Natural killer cell treated with Interleukin-12 subunit alpha and Interleukin-12 subunit beta and Interleukin-15 and Interleukin-18, amount 100 ng/mL, for 72 hours (primary cell): ENCODE measurements at regions not wholly inside any gene's neighbourhood (a gene's known extent, or its start where the extent isn't known, plus 50 kb on each side); places are given as distances from the start of the nearest gene placed in this dataset.

Source experiments
- ATAC-seq, 2 donors: fragments of 150-1000 bp; cut with Tn5 transposase in 1 of 2; sonication (Bioruptor Pico), chemical (Tn5 transposase) in 1 of 2; 2 replicates each; pipeline ENCODE4 v1.10.0; 2021
- DNase-seq: peaks from one replicate; pipeline ENCODE4 v3.0.0; 2022; ENCODE audit warnings: low spot score
- H3K27ac Mint-ChIP-seq, 2 donors: 1 replicate in 1 of 2; 2 replicates in 1 of 2; pipeline ENCODE4 v1.8.0; 2022; ENCODE audit warnings: mixed read lengths in 2 of 2, mild to moderate bottlenecking in 1 of 2, moderate library complexity in 1 of 2
- H3K27me3 Mint-ChIP-seq, 2 donors: 1 replicate in 1 of 2; 2 replicates in 1 of 2; pipeline ENCODE4 v1.8.0; 2022; ENCODE audit warnings: mixed read lengths in 2 of 2
- H3K36me3 Mint-ChIP-seq: one replicate; pipeline ENCODE4 v1.8.0; 2022; ENCODE audit warnings: mixed read lengths
- H3K4me1 Mint-ChIP-seq, 2 donors: 1 replicate in 1 of 2; 2 replicates in 1 of 2; pipeline ENCODE4 v1.8.0; 2022; ENCODE audit warnings: low read depth in 2 of 2, mixed read lengths in 2 of 2, mild to moderate bottlenecking in 1 of 2
- H3K4me3 Mint-ChIP-seq: one replicate; pipeline ENCODE4 v1.8.0; 2022; ENCODE audit warnings: mixed read lengths
- H3K9me3 Mint-ChIP-seq: 2 replicates; pipeline ENCODE4 v1.8.0; 2022; ENCODE audit warnings: mixed read lengths

DNA sequence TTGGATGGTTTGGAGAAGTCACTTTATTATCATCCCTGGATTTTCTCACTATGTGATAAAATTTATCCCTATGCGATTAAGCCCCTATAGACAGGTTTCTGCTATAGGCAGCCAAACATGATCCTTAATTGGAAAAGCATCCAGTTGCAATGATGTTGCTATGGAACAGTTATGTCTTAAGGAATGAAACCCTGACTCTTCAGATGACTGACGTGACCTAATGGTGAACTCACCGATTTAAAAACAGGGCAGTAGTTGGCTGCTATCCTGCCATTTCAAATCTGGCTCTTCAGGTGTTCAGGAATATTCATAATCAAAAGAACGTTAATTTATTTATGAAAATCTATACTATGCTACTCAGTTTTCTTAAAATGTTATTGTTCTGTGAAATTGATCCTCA lies 106.8 kb upstream of the ROBO1 start:
- Mint-ChIP-seq H3K9me3 (peaks cover 11% of the 10 kb centered on the region), H3K36me3 (peaks cover 5% of the 10 kb centered on the region), H3K27ac (no peak overlapping the region), H3K27me3 (no peaks in the 10 kb centered on the region), H3K4me1 (no peaks in the 10 kb centered on the region), H3K4me3 (no peak overlapping the region)
- ATAC-seq (no peak), DNase-seq (no peak)

GRCh38 chr3:79872483-79872882 lies 104.7 kb upstream of the ROBO1 start:
- ATAC-seq (no peak), DNase-seq (no peak)
- no peaks in the 10 kb centered on the region for H3K27me3 Mint-ChIP-seq
- H3K36me3 Mint-ChIP-seq, result peaks cover 5% of the 10 kb centered on the region
- H3K4me3 Mint-ChIP-seq, result no peak overlapping the region
- no peaks in the 10 kb centered on the region for H3K4me1 Mint-ChIP-seq
- peaks cover 19% of the 10 kb centered on the region for H3K9me3 Mint-ChIP-seq
- H3K27ac Mint-ChIP-seq, result no peak overlapping the region

- peaks cover 5% of the 10 kb centered on the region for H3K36me3 Mint-ChIP-seq
- ATAC-seq, result no peak
- H3K27ac Mint-ChIP-seq, result no peak overlapping the region
- no peak overlapping the region for H3K4me3 Mint-ChIP-seq
- peaks cover 16% of the 10 kb centered on the region for H3K9me3 Mint-ChIP-seq
- DNase-seq, result no peak
- H3K4me1 Mint-ChIP-seq, result no peaks in the 10 kb centered on the region
- H3K27me3 Mint-ChIP-seq, result no peaks in the 10 kb centered on the region
These were observed 103.9 kb upstream of the ROBO1 start for GRCh38 chr3:79871656-79872055.

- peaks cover 16% of the 10 kb centered on the region for H3K9me3 Mint-ChIP-seq
- no peak for ATAC-seq
- H3K27me3 Mint-ChIP-seq, result no peaks in the 10 kb centered on the region
- no peak overlapping the region for H3K4me3 Mint-ChIP-seq
- no peak overlapping the region for H3K27ac Mint-ChIP-seq
- peaks cover 5% of the 10 kb centered on the region for H3K36me3 Mint-ChIP-seq
- no peaks in the 10 kb centered on the region for H3K4me1 Mint-ChIP-seq
- no peak for DNase-seq
These were observed 102.5 kb upstream of the ROBO1 start for GRCh38 chr3:79870313-79870620.

DNA sequence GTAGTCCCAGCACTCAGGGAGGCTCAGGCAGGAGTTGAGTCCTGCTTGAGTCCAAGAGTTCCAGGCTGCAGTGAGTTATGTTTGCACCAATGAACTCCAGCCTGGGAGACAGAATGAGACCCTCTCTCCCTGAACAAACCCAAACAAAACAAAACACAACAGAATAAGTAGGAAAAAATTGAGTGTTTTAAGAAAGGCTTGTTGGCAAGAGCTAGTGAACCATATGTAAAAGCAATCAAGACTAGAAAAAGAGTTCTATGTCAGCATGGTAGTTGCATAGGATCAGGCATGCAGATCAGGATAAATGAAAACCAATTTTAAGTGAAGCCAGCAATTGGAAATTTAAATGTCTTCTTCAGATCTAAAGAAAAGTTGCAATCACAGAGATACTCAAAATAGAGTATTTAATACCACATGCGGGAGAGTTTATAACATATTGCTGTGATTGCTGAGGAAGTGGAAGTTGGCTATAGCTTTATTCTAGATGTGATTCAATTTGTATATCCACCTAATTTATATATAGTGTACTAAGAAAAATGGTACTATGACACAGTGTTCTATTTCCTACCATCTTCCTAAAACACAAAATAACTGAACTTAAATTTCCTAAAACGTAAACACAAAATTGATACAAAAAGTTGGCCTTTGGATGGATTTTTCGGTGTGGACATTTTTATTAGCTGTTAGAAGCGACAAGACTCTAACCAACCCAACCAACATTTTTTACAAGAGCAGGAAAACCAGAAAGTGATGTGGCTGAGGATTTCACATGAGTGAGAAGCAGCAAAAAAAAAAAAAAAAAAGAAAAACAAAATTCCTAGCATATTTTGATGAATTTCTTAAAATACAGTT lies 101.9 kb upstream of the ROBO1 start:
- no peaks in the 10 kb centered on the region for H3K4me1 Mint-ChIP-seq
- no peak for DNase-seq
- peaks cover 5% of the 10 kb centered on the region for H3K36me3 Mint-ChIP-seq

GRCh38 chr3:79866162-79866561 lies 98.4 kb upstream of the ROBO1 start:
- H3K27ac Mint-ChIP-seq, result no peak overlapping the region
- H3K9me3 Mint-ChIP-seq, result peaks cover 16% of the 10 kb centered on the region
- H3K4me1 Mint-ChIP-seq, result no peaks in the 10 kb centered on the region

More for the DNA sequence above, 101.9 kb upstream of the ROBO1 start:
- Mint-ChIP-seq H3K4me3 (no peak overlapping the region), H3K27ac (no peak overlapping the region), H3K27me3 (no peaks in the 10 kb centered on the region), H3K9me3 (peaks cover 16% of the 10 kb centered on the region)
- no peak for ATAC-seq

DNA sequence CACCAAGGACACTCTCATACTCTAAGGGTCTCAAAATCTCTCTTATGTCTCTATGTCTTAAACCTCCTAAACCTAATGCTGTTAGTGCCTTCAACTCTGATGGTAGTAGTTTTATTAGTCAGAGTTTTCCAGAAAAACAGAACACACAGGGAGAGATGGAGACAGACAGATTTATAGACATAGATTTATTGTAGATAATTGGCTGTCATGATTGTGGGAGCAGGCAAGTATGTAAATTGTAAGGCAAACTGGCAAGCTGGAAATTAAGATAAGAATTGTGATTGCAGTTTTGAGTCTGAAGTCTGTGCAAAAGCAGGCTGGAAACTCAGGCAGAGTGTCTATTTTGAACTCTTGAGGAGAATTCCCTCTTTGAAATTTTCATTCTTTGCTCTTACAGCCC lies 96.3 kb upstream of the ROBO1 start:
- DNase-seq (no peak), ATAC-seq (no peak)
- H3K27ac Mint-ChIP-seq, result no peak overlapping the region
- H3K4me1 Mint-ChIP-seq, result no peaks in the 10 kb centered on the region
- H3K36me3 Mint-ChIP-seq, result peaks cover 6% of the 10 kb centered on the region
- H3K27me3 Mint-ChIP-seq, result no peaks in the 10 kb centered on the region
- H3K4me3 Mint-ChIP-seq, result no peak overlapping the region
- H3K9me3 Mint-ChIP-seq, result peaks cover 19% of the 10 kb centered on the region

More at GRCh38 chr3:79866162-79866561, 98.4 kb upstream of the ROBO1 start:
- peaks cover 6% of the 10 kb centered on the region for H3K36me3 Mint-ChIP-seq
- H3K4me3 Mint-ChIP-seq, result no peak overlapping the region
- ATAC-seq (no peak), DNase-seq (no peak)
- H3K27me3 Mint-ChIP-seq, result no peaks in the 10 kb centered on the region

GRCh38 chr3:79848876-79849275 lies 81.1 kb upstream of the ROBO1 start:
- Mint-ChIP-seq H3K4me3 (no peak overlapping the region), H3K27ac (no peak overlapping the region), H3K4me1 (no peaks in the 10 kb centered on the region), H3K36me3 (peaks cover 4% of the 10 kb centered on the region), H3K9me3 (peaks cover 8% of the 10 kb centered on the region), H3K27me3 (no peaks in the 10 kb centered on the region)
- ATAC-seq (no peak), DNase-seq (no peak)

DNA sequence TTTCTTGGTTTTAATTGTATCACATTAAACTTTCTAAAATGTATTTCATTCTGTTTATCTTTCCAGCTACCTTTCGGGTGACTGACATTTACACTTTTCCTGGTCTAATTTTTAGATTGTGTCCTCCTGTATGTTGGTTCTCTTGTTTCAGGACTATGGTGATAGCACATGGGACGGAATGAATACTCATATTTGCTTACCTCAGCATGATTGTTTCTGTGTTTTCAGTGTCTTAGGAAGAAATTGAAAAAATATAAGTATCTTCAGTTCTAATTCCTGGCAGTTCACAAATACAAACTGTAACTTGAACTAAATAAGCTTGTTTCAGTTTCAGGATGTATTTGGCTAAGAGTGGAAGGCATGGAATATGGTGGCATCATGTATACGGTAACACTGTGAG lies 80.1 kb upstream of the ROBO1 start:
- Mint-ChIP-seq H3K36me3 (peaks cover 4% of the 10 kb centered on the region), H3K4me1 (no peaks in the 10 kb centered on the region)
- no peak for DNase-seq

GRCh38 chr3:79846148-79846933 lies 78.5 kb upstream of the ROBO1 start:
- H3K4me3 Mint-ChIP-seq, result no peak overlapping the region
- no peak overlapping the region for H3K27ac Mint-ChIP-seq
- peaks cover 4% of the 10 kb centered on the region for H3K36me3 Mint-ChIP-seq
- DNase-seq, result no peak
- H3K9me3 Mint-ChIP-seq, result peaks cover 9% of the 10 kb centered on the region
- H3K4me1 Mint-ChIP-seq, result no peaks in the 10 kb centered on the region
- H3K27me3 Mint-ChIP-seq, result no peaks in the 10 kb centered on the region
- ATAC-seq, result no peak

More for the DNA sequence above, 80.1 kb upstream of the ROBO1 start:
- H3K4me3 Mint-ChIP-seq, result no peak overlapping the region
- no peak for ATAC-seq
- no peaks in the 10 kb centered on the region for H3K27me3 Mint-ChIP-seq
- peaks cover 8% of the 10 kb centered on the region for H3K9me3 Mint-ChIP-seq
- H3K27ac Mint-ChIP-seq, result no peak overlapping the region

DNA sequence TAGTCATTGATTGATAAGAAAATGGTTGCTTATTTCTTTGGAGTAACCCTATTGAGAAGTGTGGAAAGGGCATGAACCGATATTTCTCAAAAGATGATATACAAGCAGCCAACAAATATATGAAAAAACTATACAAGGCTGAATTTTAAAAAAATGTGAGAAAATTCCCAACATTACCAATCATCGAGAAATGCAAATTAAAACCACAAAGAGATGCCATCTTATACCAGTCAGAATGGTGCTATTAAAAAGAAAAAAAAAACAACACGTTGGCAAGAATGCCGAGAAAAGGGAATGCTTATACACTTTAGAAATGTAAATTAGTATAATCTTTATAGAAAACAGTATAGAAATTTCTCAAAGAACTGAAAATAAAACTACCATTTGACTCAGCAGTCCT lies 77.7 kb upstream of the ROBO1 start:
- peaks cover 9% of the 10 kb centered on the region for H3K9me3 Mint-ChIP-seq
- ATAC-seq (no peak), DNase-seq (no peak)
- no peak overlapping the region for H3K4me3 Mint-ChIP-seq
- peaks cover 3% of the 10 kb centered on the region for H3K36me3 Mint-ChIP-seq
- H3K27me3 Mint-ChIP-seq, result no peaks in the 10 kb centered on the region
- H3K4me1 Mint-ChIP-seq, result no peaks in the 10 kb centered on the region
- H3K27ac Mint-ChIP-seq, result no peak overlapping the region

DNA sequence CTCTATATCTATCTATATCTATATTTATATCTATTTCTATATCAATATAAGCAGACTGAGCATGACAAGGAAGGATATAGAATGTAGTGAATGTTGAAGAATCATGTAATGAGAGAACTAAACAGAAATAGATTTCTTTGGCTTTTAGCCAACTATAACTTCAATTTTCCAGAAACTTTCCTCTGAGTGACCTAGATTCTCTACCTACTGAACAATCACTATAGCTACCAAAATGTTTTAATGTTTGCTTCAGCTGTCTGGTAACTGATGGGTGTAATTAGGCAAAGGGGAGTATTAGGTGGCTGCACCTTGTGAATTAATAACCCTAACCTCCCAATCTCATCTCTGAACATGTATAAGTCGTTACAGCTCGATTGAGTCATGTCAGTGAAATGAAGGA lies 76.4 kb upstream of the ROBO1 start:
- Mint-ChIP-seq H3K4me1 (no peaks in the 10 kb centered on the region), H3K9me3 (peaks cover 12% of the 10 kb centered on the region), H3K27me3 (no peaks in the 10 kb centered on the region), H3K36me3 (peaks cover 4% of the 10 kb centered on the region), H3K4me3 (no peak overlapping the region), H3K27ac (no peak overlapping the region)
- ATAC-seq (no peak), DNase-seq (no peak)

GRCh38 chr3:79843180-79843579 lies 75.4 kb upstream of the ROBO1 start:
- Mint-ChIP-seq H3K36me3 (peaks cover 4% of the 10 kb centered on the region), H3K9me3 (peaks cover 13% of the 10 kb centered on the region), H3K27me3 (no peaks in the 10 kb centered on the region), H3K4me1 (no peaks in the 10 kb centered on the region), H3K4me3 (no peak overlapping the region), H3K27ac (no peak overlapping the region)
- ATAC-seq (no peak), DNase-seq (no peak)

DNA sequence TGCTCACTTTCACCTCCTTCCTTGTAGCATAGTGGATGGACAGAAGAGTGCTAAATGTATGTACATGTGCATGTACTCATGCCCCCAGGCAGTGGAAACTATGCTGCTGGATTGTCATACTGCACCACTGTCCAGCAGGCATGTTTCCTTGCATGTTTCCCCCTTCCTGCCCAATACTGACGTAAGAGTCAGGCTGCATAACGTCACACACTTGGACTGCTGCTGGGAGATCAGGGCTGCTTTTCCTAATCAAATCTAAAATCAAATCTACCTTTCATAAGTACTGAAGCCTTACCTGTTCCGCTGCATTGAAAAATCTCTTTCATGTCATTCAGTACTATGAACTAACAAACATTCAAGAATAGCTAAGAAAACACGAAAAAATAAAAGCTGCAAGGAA lies 67.9 kb upstream of the ROBO1 start:
- Mint-ChIP-seq H3K27me3 (no peaks in the 10 kb centered on the region), H3K9me3 (peaks cover 19% of the 10 kb centered on the region), H3K4me3 (no peak overlapping the region), H3K4me1 (no peaks in the 10 kb centered on the region), H3K27ac (no peak overlapping the region), H3K36me3 (peaks cover 10% of the 10 kb centered on the region)
- no peak for DNase-seq
- ATAC-seq, result no peak
